WTC11 (cell line): ENCODE measurements at regions not wholly inside any gene's neighbourhood (a gene's known extent, or its start where the extent isn't known, plus 50 kb on each side); places are given as distances from the start of the nearest gene placed in this dataset.

Source experiments
- ATAC-seq: fragments of 200-7000 bp; cut with Tn5 transposase; 2 replicates; pipeline ENCODE4 v1.10.0; 2021; ENCODE audit warnings: mild to moderate bottlenecking, moderate library complexity
- CTCF ChIA-PET: fragments of 300-600 bp; sonication (Branson Sonifier 250); formaldehyde crosslinking; loops from one replicate; lab custom pipeline; 2021; ENCODE audit warnings: antibody characterized with exemption; lab: Charles Lee
- POLR2A ChIA-PET: fragments of 350-600 bp; sonication (Branson Sonifier 250); formaldehyde crosslinking; loops from one replicate; lab custom pipeline; 2021; ENCODE audit warnings: antibody characterized with exemption; lab: Charles Lee
- DNase-seq: peaks from one replicate; pipeline ENCODE4 v3.0.0; 2021; ENCODE audit warnings: low spot score
- H3K27ac Mint-ChIP-seq: 2 replicates; pipeline ENCODE4 v1.8.0; 2021; ENCODE audit warnings: mixed read lengths
- H3K27me3 Mint-ChIP-seq: 2 replicates; pipeline ENCODE4 v1.8.0; 2021; ENCODE audit warnings: low read depth, mild to moderate bottlenecking, moderate library complexity, mixed read lengths
- H3K36me3 Mint-ChIP-seq: 2 replicates; pipeline ENCODE4 v1.8.0; 2021; ENCODE audit warnings: mixed read lengths
- H3K4me1 Mint-ChIP-seq: 2 replicates; pipeline ENCODE4 v1.8.0; 2022; ENCODE audit warnings: mixed read lengths
- H3K4me3 Mint-ChIP-seq: 2 replicates; pipeline ENCODE4 v1.8.0; 2021; ENCODE audit warnings: mild to moderate bottlenecking, moderate library complexity, mixed read lengths
- H3K9me3 Mint-ChIP-seq: 2 replicates; pipeline ENCODE4 v1.8.0; 2021; ENCODE audit warnings: mixed read lengths
- CBFB ChIP-seq: sonication (generic); formaldehyde crosslinking; IDR thresholded peaks from 2 replicates; pipeline ENCODE4 v1.8.1; 2022; ENCODE audit warnings: mild to moderate bottlenecking, low read depth, missing genetic modification reagents
- EMX1 ChIP-seq: fragments of 250-450 bp; sonication (Bioruptor Pico); IDR thresholded peaks from 2 replicates; pipeline ENCODE4 v1.8.0; 2021; ENCODE audit warnings: mild to moderate bottlenecking
- ERG ChIP-seq: fragments of 250-450 bp; sonication (Bioruptor Pico); IDR thresholded peaks from 2 replicates; pipeline ENCODE4 v1.8.0; 2021; ENCODE audit warnings: mild to moderate bottlenecking
- ETV6 ChIP-seq: sonication (generic); formaldehyde crosslinking; IDR thresholded peaks from 2 replicates; pipeline ENCODE4 v1.8.1; 2022; ENCODE audit warnings: mild to moderate bottlenecking, missing genetic modification reagents
- JAZF1 ChIP-seq: fragments of 250-450 bp; sonication (Bioruptor Pico); IDR thresholded peaks from 2 replicates; pipeline ENCODE4 v1.9.0; 2021; ENCODE audit warnings: moderate library complexity, mild to moderate bottlenecking, inconsistent platforms
- NR2C2 ChIP-seq: sonication (generic); formaldehyde crosslinking; IDR thresholded peaks from 2 replicates; pipeline ENCODE4 v1.8.0; 2022; ENCODE audit warnings: mild to moderate bottlenecking, missing genetic modification reagents
- OVOL2 ChIP-seq: fragments of 250-450 bp; sonication (Bioruptor Pico); IDR thresholded peaks from 2 replicates; pipeline ENCODE4 v1.9.0; 2021; ENCODE audit warnings: mild to moderate bottlenecking, borderline replicate concordance
- SP1 ChIP-seq: sonication (generic); formaldehyde crosslinking; conservative IDR thresholded peaks from 2 replicates; pipeline ENCODE4 v1.8.1; 2022; ENCODE audit warnings: missing genetic modification reagents
- TEAD4 ChIP-seq: sonication (generic); formaldehyde crosslinking; IDR thresholded peaks from 2 replicates; pipeline ENCODE4 v1.8.0; 2022; ENCODE audit warnings: mild to moderate bottlenecking, missing genetic modification reagents
- ZBTB21 ChIP-seq: sonication (generic); formaldehyde crosslinking; IDR thresholded peaks from 2 replicates; pipeline ENCODE4 v1.8.1; 2023; ENCODE audit warnings: mild to moderate bottlenecking, missing genetic modification reagents, borderline replicate concordance
- ZNF232 ChIP-seq: sonication (generic); formaldehyde crosslinking; IDR thresholded peaks from 2 replicates; pipeline ENCODE4 v1.8.0; 2022; ENCODE audit warnings: mild to moderate bottlenecking, missing genetic modification reagents
- ZNF416 ChIP-seq: fragments of 250-450 bp; sonication (Bioruptor Pico); IDR thresholded peaks from 2 replicates; pipeline ENCODE4 v1.9.0; 2021; ENCODE audit warnings: mild to moderate bottlenecking, inconsistent platforms
- ZSCAN18 ChIP-seq: fragments of 250-450 bp; sonication (Bioruptor Pico); IDR thresholded peaks from 2 replicates; pipeline ENCODE4 v2.1.2; 2022; ENCODE audit warnings: mild to moderate bottlenecking, moderate library complexity
- TF ChIP-seq, protein P1 (sequence below): fragments of 200-600 bp; IDR thresholded peaks from 2 replicates; pipeline ENCODE4 v1.8.0; 2022; ENCODE audit warnings: antibody characterized with exemption
- TF ChIP-seq, protein P2 (sequence below): sonication (generic); formaldehyde crosslinking; IDR thresholded peaks from 2 replicates; pipeline ENCODE4 v1.8.0; 2023; ENCODE audit warnings: missing genetic modification reagents
- TF ChIP-seq, protein P3 (sequence below): sonication (generic); formaldehyde crosslinking; IDR thresholded peaks from 2 replicates; pipeline ENCODE4 v1.8.0; 2023; ENCODE audit warnings: mild to moderate bottlenecking, missing genetic modification reagents
- TF ChIP-seq, protein P4 (sequence below): sonication (generic); formaldehyde crosslinking; IDR thresholded peaks from 2 replicates; pipeline ENCODE4 v1.8.0; 2022; ENCODE audit warnings: mild to moderate bottlenecking, missing genetic modification reagents

DNA sequence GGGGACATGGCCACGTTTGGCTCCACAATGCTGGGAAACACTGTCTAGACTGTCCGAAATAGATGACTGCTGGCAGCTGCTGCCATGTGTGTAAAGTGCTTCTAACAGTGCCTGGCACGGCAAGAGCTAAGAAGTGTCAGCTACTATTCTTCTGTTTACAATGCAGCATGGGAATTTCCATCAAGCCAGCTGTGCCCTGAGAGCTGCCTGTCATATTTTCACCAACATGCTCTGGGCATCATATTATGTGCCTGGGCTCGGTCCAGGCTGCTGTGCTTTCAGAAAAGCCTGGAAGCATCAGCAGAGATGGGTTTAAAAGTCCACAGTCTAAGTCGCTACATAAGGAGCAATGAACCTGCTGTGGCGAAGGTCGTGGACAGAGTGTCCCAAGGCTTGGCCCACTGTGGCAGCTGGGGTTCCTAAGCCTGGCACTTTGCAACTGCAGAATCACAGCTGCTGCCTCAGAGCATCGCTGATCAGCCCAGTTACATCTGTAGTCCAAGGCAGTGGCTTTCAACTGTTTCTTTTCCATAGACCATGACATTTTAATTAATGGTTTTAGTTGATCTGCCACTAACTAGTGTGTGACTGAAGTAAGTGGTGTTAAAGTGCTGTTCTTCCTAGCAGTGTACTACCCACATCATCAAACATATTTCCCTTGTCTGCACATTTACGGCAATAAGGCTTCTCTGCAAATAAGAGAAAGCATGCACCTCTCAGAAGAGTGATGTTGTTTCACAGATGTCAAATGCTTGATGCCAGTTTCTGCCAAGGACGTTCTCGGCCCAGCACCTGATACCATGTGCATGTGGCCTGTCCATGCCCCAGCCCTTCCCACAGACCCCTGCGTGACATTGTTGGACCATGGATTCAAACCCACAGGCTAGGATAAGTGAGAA is 95.7 kb upstream of the C1QTNF9B start:
- H3K4me3 Mint-ChIP-seq = no peak overlapping the region
- ChIA-PET POLR2A (no interaction called here), CTCF (interaction anchor here (0.7 kb wide), 1 partner anchor 32 kb away, joined by 3 read pairs; no protein-coding TSS in a partner anchor)
- H3K27ac Mint-ChIP-seq = no peak overlapping the region
- peaks cover 11% of the 10 kb centered on the region for H3K4me1 Mint-ChIP-seq
- no peaks in the 10 kb centered on the region for H3K27me3 Mint-ChIP-seq
- TF ChIP-seq, protein P1, sequence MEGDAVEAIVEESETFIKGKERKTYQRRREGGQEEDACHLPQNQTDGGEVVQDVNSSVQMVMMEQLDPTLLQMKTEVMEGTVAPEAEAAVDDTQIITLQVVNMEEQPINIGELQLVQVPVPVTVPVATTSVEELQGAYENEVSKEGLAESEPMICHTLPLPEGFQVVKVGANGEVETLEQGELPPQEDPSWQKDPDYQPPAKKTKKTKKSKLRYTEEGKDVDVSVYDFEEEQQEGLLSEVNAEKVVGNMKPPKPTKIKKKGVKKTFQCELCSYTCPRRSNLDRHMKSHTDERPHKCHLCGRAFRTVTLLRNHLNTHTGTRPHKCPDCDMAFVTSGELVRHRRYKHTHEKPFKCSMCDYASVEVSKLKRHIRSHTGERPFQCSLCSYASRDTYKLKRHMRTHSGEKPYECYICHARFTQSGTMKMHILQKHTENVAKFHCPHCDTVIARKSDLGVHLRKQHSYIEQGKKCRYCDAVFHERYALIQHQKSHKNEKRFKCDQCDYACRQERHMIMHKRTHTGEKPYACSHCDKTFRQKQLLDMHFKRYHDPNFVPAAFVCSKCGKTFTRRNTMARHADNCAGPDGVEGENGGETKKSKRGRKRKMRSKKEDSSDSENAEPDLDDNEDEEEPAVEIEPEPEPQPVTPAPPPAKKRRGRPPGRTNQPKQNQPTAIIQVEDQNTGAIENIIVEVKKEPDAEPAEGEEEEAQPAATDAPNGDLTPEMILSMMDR = no peak
- no peak for TF ChIP-seq JAZF1
- TF ChIP-seq, protein P2, sequence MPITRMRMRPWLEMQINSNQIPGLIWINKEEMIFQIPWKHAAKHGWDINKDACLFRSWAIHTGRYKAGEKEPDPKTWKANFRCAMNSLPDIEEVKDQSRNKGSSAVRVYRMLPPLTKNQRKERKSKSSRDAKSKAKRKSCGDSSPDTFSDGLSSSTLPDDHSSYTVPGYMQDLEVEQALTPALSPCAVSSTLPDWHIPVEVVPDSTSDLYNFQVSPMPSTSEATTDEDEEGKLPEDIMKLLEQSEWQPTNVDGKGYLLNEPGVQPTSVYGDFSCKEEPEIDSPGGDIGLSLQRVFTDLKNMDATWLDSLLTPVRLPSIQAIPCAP (CRISPR knock-in tag) = no peak
- no peak for TF ChIP-seq ETV6
- TF ChIP-seq OVOL2 = no peak
- TF ChIP-seq NR2C2 (CRISPR knock-in tag) = no peak
- TF ChIP-seq, protein P3, sequence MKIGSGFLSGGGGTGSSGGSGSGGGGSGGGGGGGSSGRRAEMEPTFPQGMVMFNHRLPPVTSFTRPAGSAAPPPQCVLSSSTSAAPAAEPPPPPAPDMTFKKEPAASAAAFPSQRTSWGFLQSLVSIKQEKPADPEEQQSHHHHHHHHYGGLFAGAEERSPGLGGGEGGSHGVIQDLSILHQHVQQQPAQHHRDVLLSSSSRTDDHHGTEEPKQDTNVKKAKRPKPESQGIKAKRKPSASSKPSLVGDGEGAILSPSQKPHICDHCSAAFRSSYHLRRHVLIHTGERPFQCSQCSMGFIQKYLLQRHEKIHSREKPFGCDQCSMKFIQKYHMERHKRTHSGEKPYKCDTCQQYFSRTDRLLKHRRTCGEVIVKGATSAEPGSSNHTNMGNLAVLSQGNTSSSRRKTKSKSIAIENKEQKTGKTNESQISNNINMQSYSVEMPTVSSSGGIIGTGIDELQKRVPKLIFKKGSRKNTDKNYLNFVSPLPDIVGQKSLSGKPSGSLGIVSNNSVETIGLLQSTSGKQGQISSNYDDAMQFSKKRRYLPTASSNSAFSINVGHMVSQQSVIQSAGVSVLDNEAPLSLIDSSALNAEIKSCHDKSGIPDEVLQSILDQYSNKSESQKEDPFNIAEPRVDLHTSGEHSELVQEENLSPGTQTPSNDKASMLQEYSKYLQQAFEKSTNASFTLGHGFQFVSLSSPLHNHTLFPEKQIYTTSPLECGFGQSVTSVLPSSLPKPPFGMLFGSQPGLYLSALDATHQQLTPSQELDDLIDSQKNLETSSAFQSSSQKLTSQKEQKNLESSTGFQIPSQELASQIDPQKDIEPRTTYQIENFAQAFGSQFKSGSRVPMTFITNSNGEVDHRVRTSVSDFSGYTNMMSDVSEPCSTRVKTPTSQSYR (CRISPR knock-in tag) = no peak
- TF ChIP-seq ZNF232 (CRISPR knock-in tag) = no peak
- TF ChIP-seq CBFB (CRISPR knock-in tag) = no peak
- no peak for TF ChIP-seq ZBTB21 (CRISPR knock-in tag)
- TF ChIP-seq, protein P4, sequence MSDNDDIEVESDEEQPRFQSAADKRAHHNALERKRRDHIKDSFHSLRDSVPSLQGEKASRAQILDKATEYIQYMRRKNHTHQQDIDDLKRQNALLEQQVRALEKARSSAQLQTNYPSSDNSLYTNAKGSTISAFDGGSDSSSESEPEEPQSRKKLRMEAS (CRISPR knock-in tag) = no peak
- DNase-seq (no peak), ATAC-seq (no peak)
- H3K9me3 Mint-ChIP-seq = peaks cover 21% of the 10 kb centered on the region
- peaks cover 15% of the 10 kb centered on the region for H3K36me3 Mint-ChIP-seq

DNA sequence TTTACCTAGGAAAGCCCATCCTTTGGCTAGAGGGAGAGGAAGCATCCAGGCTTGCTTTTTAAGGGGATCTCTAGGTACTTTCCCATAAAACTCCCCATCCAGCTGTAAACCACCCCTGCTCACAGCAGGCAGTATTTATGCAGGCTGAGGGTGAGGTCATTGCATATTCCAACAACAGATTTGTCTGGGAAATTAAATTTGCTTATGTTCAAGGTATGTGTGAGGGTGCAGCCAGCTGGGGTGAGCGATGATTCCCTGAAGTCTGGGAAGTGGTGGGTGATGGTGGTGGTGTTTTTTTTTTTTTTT is 96.3 kb upstream of the C1QTNF9B start:
- H3K4me3 Mint-ChIP-seq = no peak overlapping the region
- ATAC-seq (no peak), DNase-seq (no peak)
- POLR2A ChIA-PET = no interaction called here
- CTCF ChIA-PET = no interaction called here
- H3K36me3 Mint-ChIP-seq = peaks cover 15% of the 10 kb centered on the region
- no peak for TF ChIP-seq SP1
- no peak for TF ChIP-seq ZSCAN18 (CRISPR knock-in tag)
- TF ChIP-seq TEAD4 (CRISPR knock-in tag) = no peak
- TF ChIP-seq ERG (CRISPR knock-in tag) = no peak
- no peak for TF ChIP-seq NR2C2 (CRISPR knock-in tag)
- TF ChIP-seq ZNF416 = no peak
- TF ChIP-seq EMX1 = no peak
- peaks cover 21% of the 10 kb centered on the region for H3K9me3 Mint-ChIP-seq
- H3K27me3 Mint-ChIP-seq = no peaks in the 10 kb centered on the region
- no peak overlapping the region for H3K27ac Mint-ChIP-seq
- H3K4me1 Mint-ChIP-seq = peaks cover 11% of the 10 kb centered on the region
